Kidney (tissue), 13 donors: ENCODE measurements at regions not wholly inside any gene's neighbourhood (a gene's known extent, or its start where the extent isn't known, plus 50 kb on each side); places are given as distances from the start of the nearest gene placed in this dataset.

Experiments used
- DNase-seq, 5 donors: peaks; one replicate each; pipeline ENCODE4 v3.0.0-alpha.2; 2013 to 2020
- FAIRE-seq: peaks from 2 replicates; lab custom pipeline; 2012; peaks lifted over from hg19 to GRCh38; lab: Jason Lieb, UNC
- H3K27ac ChIP-seq, 2 donors: one replicate each; pipeline ENCODE4 v1.7.0; 2013; ENCODE audit warnings: low read depth in 2 of 2, low read length in 2 of 2, inconsistent platforms in 1 of 2
- H3K27me3 ChIP-seq: one replicate; pipeline ENCODE4 v1.7.1; 2013; ENCODE audit warnings: low read length, inconsistent platforms; ENCODE audit not compliant: control insufficient read depth, insufficient read depth
- H3K36me3 ChIP-seq, 3 donors: one replicate each; pipeline versions ENCODE4 v1.7.0 to v1.7.1; 2013; ENCODE audit warnings: low read length in 3 of 3, control low read depth in 1 of 3, inconsistent platforms in 1 of 3; ENCODE audit not compliant: insufficient read depth in 3 of 3, control insufficient read depth in 2 of 3
- H3K4me1 ChIP-seq, 3 donors: one replicate each; pipeline versions ENCODE4 v1.7.0 to v1.7.1; 2013; ENCODE audit warnings: low read length in 3 of 3, inconsistent platforms in 1 of 3, low read depth in 1 of 3; ENCODE audit not compliant: control insufficient read depth in 2 of 3, insufficient read depth in 2 of 3
- H3K4me3 ChIP-seq, 3 donors: one replicate each; pipeline versions ENCODE4 v1.7.0 to v1.8.1; 2013; ENCODE audit warnings: low read length in 3 of 3, control low read depth in 1 of 3, inconsistent platforms in 1 of 3
- H3K9ac ChIP-seq, 3 donors: one replicate each; pipeline versions ENCODE4 v1.7.0 to v1.7.1; 2013; ENCODE audit warnings: low read length in 3 of 3, control low read depth in 1 of 3, inconsistent platforms in 1 of 3
- H3K9me3 ChIP-seq, 3 donors: one replicate each; pipeline versions ENCODE4 v1.7.0 to v1.7.1; 2013; ENCODE audit warnings: low read length in 3 of 3, control low read depth in 1 of 3, inconsistent platforms in 1 of 3; ENCODE audit not compliant: control insufficient read depth in 2 of 3, insufficient read depth in 1 of 3
- intact Hi-C: fragments of 100-400 bp; cut with DNase I; formaldehyde crosslinking; loops from one replicate; pipeline ENCODE4 v1.11.1; 2022
- TF ChIP-seq, protein P1 (sequence below): IDR thresholded peaks from 3 replicates; pipeline ENCODE4 v1.5.1; 2012; ENCODE audit warnings: mild to moderate bottlenecking, moderate library complexity, borderline replicate concordance; ENCODE audit not compliant: insufficient read depth; ENCODE audit errors: extremely low read depth
- donor health status: control.
- donor health status: control.
- donor health status: control.
- donor health status: control.
- donor health status: control.
- donor health status: DM: yes; HTN: yes; CAD: no.
- donor health status: Normal renal cell carcinoma (clear cell type).

- DNase-seq, result peak in 4 of 5 donors; percentile 73 to 92 (median 85)
Observed at GRCh38 chr14:54329082-54329695, 67.6 kb upstream of the CDKN3 start.

GRCh38 chr14:54330876-54331275, 65.9 kb upstream of the CDKN3 start:
- intact Hi-C loops, result no loop called here
- peaks cover 0 to 4% (median 4%) of the 10 kb centered on the region in 3 donors for H3K4me1 ChIP-seq
- TF ChIP-seq, protein P1, sequence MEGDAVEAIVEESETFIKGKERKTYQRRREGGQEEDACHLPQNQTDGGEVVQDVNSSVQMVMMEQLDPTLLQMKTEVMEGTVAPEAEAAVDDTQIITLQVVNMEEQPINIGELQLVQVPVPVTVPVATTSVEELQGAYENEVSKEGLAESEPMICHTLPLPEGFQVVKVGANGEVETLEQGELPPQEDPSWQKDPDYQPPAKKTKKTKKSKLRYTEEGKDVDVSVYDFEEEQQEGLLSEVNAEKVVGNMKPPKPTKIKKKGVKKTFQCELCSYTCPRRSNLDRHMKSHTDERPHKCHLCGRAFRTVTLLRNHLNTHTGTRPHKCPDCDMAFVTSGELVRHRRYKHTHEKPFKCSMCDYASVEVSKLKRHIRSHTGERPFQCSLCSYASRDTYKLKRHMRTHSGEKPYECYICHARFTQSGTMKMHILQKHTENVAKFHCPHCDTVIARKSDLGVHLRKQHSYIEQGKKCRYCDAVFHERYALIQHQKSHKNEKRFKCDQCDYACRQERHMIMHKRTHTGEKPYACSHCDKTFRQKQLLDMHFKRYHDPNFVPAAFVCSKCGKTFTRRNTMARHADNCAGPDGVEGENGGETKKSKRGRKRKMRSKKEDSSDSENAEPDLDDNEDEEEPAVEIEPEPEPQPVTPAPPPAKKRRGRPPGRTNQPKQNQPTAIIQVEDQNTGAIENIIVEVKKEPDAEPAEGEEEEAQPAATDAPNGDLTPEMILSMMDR, result no peak
- FAIRE-seq, result no peak
- H3K36me3 ChIP-seq, result no peaks in the 10 kb centered on the region
- H3K9ac ChIP-seq, result no peak overlapping the region
- peak overlapping the region in 1 of 2 donors; percentile 24 for H3K27ac ChIP-seq
- no peaks in the 10 kb centered on the region for H3K9me3 ChIP-seq
- no peak for DNase-seq
- no peaks in the 10 kb centered on the region for H3K27me3 ChIP-seq
- no peak overlapping the region for H3K4me3 ChIP-seq

More at GRCh38 chr14:54329082-54329695, 67.6 kb upstream of the CDKN3 start:
- TF ChIP-seq, protein P1, result peak; percentile 75
- Histone ChIP-seq H3K27me3 (no peaks in the 10 kb centered on the region), H3K4me1 (peaks cover 0 to 4% (median 4%) of the 10 kb centered on the region in 3 donors), H3K9me3 (no peaks in the 10 kb centered on the region), H3K27ac (no peak overlapping the region), H3K4me3 (peak overlapping the region in 1 of 3 donors; percentile 2), H3K9ac (no peak overlapping the region), H3K36me3 (no peaks in the 10 kb centered on the region)
- intact Hi-C loops, result no loop called here
- FAIRE-seq, result no peak

DNA sequence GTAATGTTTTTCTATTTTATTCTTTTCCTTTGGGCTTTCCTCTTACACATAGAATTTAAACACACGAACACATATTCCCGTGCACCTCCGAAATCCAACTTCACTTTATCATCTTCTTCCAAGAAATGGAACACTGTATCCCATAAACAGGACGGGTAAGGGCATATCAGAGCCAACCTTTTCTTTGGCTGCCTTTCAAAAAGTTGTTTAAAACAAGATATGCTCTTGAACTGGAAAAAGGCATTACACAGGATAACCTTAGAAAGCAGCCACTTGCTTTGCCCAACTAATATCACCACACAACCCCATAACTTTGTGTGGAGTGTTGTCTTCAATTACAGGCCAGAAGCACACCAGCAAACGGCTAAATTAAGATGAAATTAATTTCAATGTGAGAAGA, 65.3 kb upstream of the CDKN3 start:
- Histone ChIP-seq H3K4me3 (no peak overlapping the region), H3K4me1 (peaks cover 0 to 4% (median 4%) of the 10 kb centered on the region in 3 donors), H3K36me3 (no peaks in the 10 kb centered on the region), H3K9me3 (no peaks in the 10 kb centered on the region), H3K9ac (no peak overlapping the region), H3K27ac (no peak overlapping the region), H3K27me3 (no peaks in the 10 kb centered on the region)
- FAIRE-seq (no peak), DNase-seq (no peak)
- TF ChIP-seq, protein P1, result no peak
- intact Hi-C loops, result no loop called here
